ENCODE measurements at regions not wholly inside any gene's neighbourhood (a gene's known extent, or its start where the extent isn't known, plus 50 kb on each side); places are given as distances from the start of the nearest gene placed in this dataset.

DNA sequence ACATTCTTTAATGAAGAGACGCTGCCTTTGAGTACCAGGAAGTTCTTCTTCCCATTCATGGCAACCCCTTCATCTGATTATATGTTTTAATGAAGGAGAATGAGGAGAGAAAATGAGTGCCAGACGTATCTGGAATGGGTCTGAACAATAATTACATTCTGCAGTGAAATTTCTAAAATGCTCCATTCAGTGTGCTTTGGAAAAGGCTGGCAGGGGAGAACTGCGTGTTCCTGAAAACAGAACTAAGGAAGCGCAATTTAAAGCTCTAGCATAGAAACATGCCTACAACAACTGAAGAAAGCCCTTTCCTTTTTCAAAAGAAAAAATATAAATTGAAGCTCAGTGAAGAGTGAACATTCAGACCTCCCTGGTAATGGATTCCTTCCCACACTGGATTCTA, 58.8 kb downstream of the BOD1L2 start:
- Histone ChIP-seq H3K4me2 (ENCODE audit: insufficient read depth, low read length) (no peak overlapping the region), H3K4me1 (replicated peaks in 1 of 2; ENCODE audit: control insufficient read depth in 2 of 2, insufficient read depth in 2 of 2, low read length in 2 of 2) (no peaks in the 10 kb centered on the region; a peak in 1 of 5 replicates), H3K79me2 (ENCODE audit: control insufficient read depth, insufficient read depth, low read length) (no peaks in the 10 kb centered on the region), H3K4me3 (no peak overlapping the region), H3K9me1 (ENCODE audit: control insufficient read depth, insufficient read depth, low read length) (no peaks in the 10 kb centered on the region), H3K36me3 (ENCODE audit: control insufficient read depth, insufficient read depth, low read length) (no peaks in the 10 kb centered on the region), H3K9me3 (replicated peaks; ENCODE audit: control insufficient read depth, insufficient read depth, low read depth, low read length) (no peaks in the 10 kb centered on the region), H3K9ac (ENCODE audit: insufficient read depth in 1 of 2, low read depth in 2 of 2, low read length in 2 of 2) (no peak overlapping the region), H2AFZ (ENCODE audit: low read depth, low read length) (no peak overlapping the region), H3K27ac (ENCODE audit: extremely low read depth, low read depth, low read length) (no peak overlapping the region), H3K27me3 (ENCODE audit: control insufficient read depth in 2 of 2, insufficient read depth in 2 of 2, low read length in 2 of 2) (peaks cover 0 to 5% of the 10 kb centered on the region in 2 experiments; a peak in 1 of 5 replicates), H4K20me1 (replicated peaks; ENCODE audit: control insufficient read depth, insufficient read depth, low read length) (no peaks in the 10 kb centered on the region)
- FAIRE-seq (no peak), ATAC-seq (no peak), DNase-seq (ENCODE audit: extremely low read depth in 1 of 4, low spot score in 3 of 4) (no peak)
- no peak for TF ChIP-seq ZFX (CRISPR knock-in tag; IDR thresholded peaks at IDR 0.05)
- TF ChIP-seq KAT7 (CRISPR knock-in tag; IDR thresholded peaks at IDR 0.05; ENCODE audit: borderline replicate concordance), result no peak
- no peak for TF ChIP-seq KLF13 (tag; IDR thresholded peaks at IDR 0.05; ENCODE audit: borderline replicate concordance, low read depth)
- TF ChIP-seq KHSRP (IDR thresholded peaks at IDR 0.05), result no peak
- TF ChIP-seq SRF (CRISPR knock-in tag; IDR thresholded peaks at IDR 0.05), result no peak
- TF ChIP-seq, protein P1, sequence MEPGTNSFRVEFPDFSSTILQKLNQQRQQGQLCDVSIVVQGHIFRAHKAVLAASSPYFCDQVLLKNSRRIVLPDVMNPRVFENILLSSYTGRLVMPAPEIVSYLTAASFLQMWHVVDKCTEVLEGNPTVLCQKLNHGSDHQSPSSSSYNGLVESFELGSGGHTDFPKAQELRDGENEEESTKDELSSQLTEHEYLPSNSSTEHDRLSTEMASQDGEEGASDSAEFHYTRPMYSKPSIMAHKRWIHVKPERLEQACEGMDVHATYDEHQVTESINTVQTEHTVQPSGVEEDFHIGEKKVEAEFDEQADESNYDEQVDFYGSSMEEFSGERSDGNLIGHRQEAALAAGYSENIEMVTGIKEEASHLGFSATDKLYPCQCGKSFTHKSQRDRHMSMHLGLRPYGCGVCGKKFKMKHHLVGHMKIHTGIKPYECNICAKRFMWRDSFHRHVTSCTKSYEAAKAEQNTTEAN (CRISPR knock-in tag; IDR thresholded peaks at IDR 0.05), result no peak
- no peak for TF ChIP-seq SAFB (IDR thresholded peaks at IDR 0.05; ENCODE audit: borderline replicate concordance, low read depth, low read length)
- TF ChIP-seq E2F3 (CRISPR knock-in tag; IDR thresholded peaks at IDR 0.05), result no peak
- no peak for TF ChIP-seq ZNF764 (CRISPR knock-in tag; IDR thresholded peaks at IDR 0.05; ENCODE audit: low read depth)
- intact Hi-C loops (cut with micrococcal nuclease), result no loop called here
- 8% methylated on average over 4 of the region's 4 CpGs for WGBS (ENCODE audit: insufficient coverage, low coverage, missing lambda C conversion rate)
- no TSS peak for BruUV-seq (replicated peaks)
- ChIA-PET POLR2A (interaction anchor here (0.7 kb wide), 1 partner anchor 99 kb away, joined by 3 read pairs; no protein-coding TSS in a partner anchor), CTCF (ENCODE audit: low intra/inter-chr PET ratio) (no interaction called here)
- in situ Hi-C loops (cut with MboI), result no loop called here
